ENCODE measurements at regions not wholly inside any gene's neighbourhood (a gene's known extent, or its start where the extent isn't known, plus 50 kb on each side); places are given as distances from the start of the nearest gene placed in this dataset.

- Mint-ChIP-seq H3K27me3 (ENCODE audit: low read depth in 3 of 3) (peaks cover 0 to 3% (median 2%) of the 10 kb centered on the region in 3 donors), H3K9me3 (no peaks in the 10 kb centered on the region), H3K27ac (no peak overlapping the region), H3K36me3 (no peaks in the 10 kb centered on the region), H3K4me3 (no peak overlapping the region), H3K4me1 (no peaks in the 10 kb centered on the region)
- DNase-seq = no peak
Observed at GRCh38 chr20:39518654-39519053, 556.5 kb downstream of the DHX35 start.

GRCh38 chr20:39516964-39517363, 554.8 kb downstream of the DHX35 start:
- no peaks in the 10 kb centered on the region for H3K4me1 Mint-ChIP-seq
- H3K27ac Mint-ChIP-seq = no peak overlapping the region
- H3K36me3 Mint-ChIP-seq = no peaks in the 10 kb centered on the region
- no peaks in the 10 kb centered on the region for H3K9me3 Mint-ChIP-seq
- no peak overlapping the region for H3K4me3 Mint-ChIP-seq
- H3K27me3 Mint-ChIP-seq (ENCODE audit: low read depth in 3 of 3) = peaks cover 0 to 3% (median 2%) of the 10 kb centered on the region in 3 donors
- DNase-seq = no peak

GRCh38 chr20:39504710-39505094, 542.6 kb downstream of the DHX35 start:
- H3K36me3 Mint-ChIP-seq = peaks cover 0 to 4% (median 0%) of the 10 kb centered on the region in 3 donors
- H3K27me3 Mint-ChIP-seq (ENCODE audit: low read depth in 3 of 3) = peaks cover 0 to 2% (median 0%) of the 10 kb centered on the region in 3 donors
- H3K4me1 Mint-ChIP-seq = no peaks in the 10 kb centered on the region
- no peak overlapping the region for H3K27ac Mint-ChIP-seq
- peaks cover 0 to 7% (median 0%) of the 10 kb centered on the region in 6 donors for H3K9me3 Mint-ChIP-seq
- DNase-seq = no peak
- H3K4me3 Mint-ChIP-seq = no peak overlapping the region

GRCh38 chr20:39503902-39504709, 542.0 kb downstream of the DHX35 start:
- H3K27me3 Mint-ChIP-seq (ENCODE audit: low read depth in 3 of 3) = no peaks in the 10 kb centered on the region
- H3K27ac Mint-ChIP-seq = no peak overlapping the region
- H3K9me3 Mint-ChIP-seq = peaks cover 0 to 5% (median 0%) of the 10 kb centered on the region in 6 donors
- no peak for DNase-seq
- H3K4me3 Mint-ChIP-seq = no peak overlapping the region
- no peaks in the 10 kb centered on the region for H3K4me1 Mint-ChIP-seq
- peaks cover 0 to 4% (median 0%) of the 10 kb centered on the region in 3 donors for H3K36me3 Mint-ChIP-seq

- H3K4me1 Mint-ChIP-seq = no peaks in the 10 kb centered on the region
- H3K36me3 Mint-ChIP-seq = peaks cover 0 to 19% (median 7%) of the 10 kb centered on the region in 3 donors
- no peak overlapping the region for H3K27ac Mint-ChIP-seq
- peaks cover 0 to 14% (median 4%) of the 10 kb centered on the region in 6 donors for H3K9me3 Mint-ChIP-seq
- H3K4me3 Mint-ChIP-seq = no peak overlapping the region
- DNase-seq = no peak
- peaks cover under 1 to 7% (median 2%) of the 10 kb centered on the region in 3 donors for H3K27me3 Mint-ChIP-seq (ENCODE audit: low read depth in 3 of 3)
Observed at GRCh38 chr20:39492223-39492797, 530.2 kb downstream of the DHX35 start.

GRCh38 chr20:39491711-39492110, 529.6 kb downstream of the DHX35 start:
- H3K36me3 Mint-ChIP-seq = peaks cover 0 to 19% (median 7%) of the 10 kb centered on the region in 3 donors
- no peaks in the 10 kb centered on the region for H3K4me1 Mint-ChIP-seq
- H3K27ac Mint-ChIP-seq = no peak overlapping the region
- peaks cover 0 to 7% (median 2%) of the 10 kb centered on the region in 3 donors for H3K27me3 Mint-ChIP-seq (ENCODE audit: low read depth in 3 of 3)
- no peak for DNase-seq
- H3K9me3 Mint-ChIP-seq = peaks cover 0 to 14% (median 4%) of the 10 kb centered on the region in 6 donors
- no peak overlapping the region for H3K4me3 Mint-ChIP-seq

GRCh38 chr20:39489986-39490560, 527.9 kb downstream of the DHX35 start:
- peaks cover 0 to 7% (median 2%) of the 10 kb centered on the region in 3 donors for H3K27me3 Mint-ChIP-seq (ENCODE audit: low read depth in 3 of 3)
- peaks cover 0 to 14% (median 3%) of the 10 kb centered on the region in 6 donors for H3K9me3 Mint-ChIP-seq
- H3K27ac Mint-ChIP-seq = no peak overlapping the region
- no peaks in the 10 kb centered on the region for H3K4me1 Mint-ChIP-seq
- H3K36me3 Mint-ChIP-seq = peaks cover 0 to 19% (median 4%) of the 10 kb centered on the region in 3 donors
- no peak overlapping the region for H3K4me3 Mint-ChIP-seq
- DNase-seq = no peak

GRCh38 chr20:39480276-39481043, 518.3 kb downstream of the DHX35 start:
- no peak overlapping the region for H3K27ac Mint-ChIP-seq

GRCh38 chr20:39479196-39479810, 517.2 kb downstream of the DHX35 start:
- Mint-ChIP-seq H3K27me3 (ENCODE audit: low read depth in 3 of 3) (peaks cover 0 to 3% (median 0%) of the 10 kb centered on the region in 3 donors), H3K4me1 (no peaks in the 10 kb centered on the region), H3K4me3 (no peak overlapping the region), H3K36me3 (no peaks in the 10 kb centered on the region), H3K9me3 (peaks cover 0 to 4% (median 0%) of the 10 kb centered on the region in 6 donors), H3K27ac (no peak overlapping the region)
- no peak for DNase-seq

More at GRCh38 chr20:39480276-39481043, 518.3 kb downstream of the DHX35 start:
- H3K9me3 Mint-ChIP-seq = peaks cover 0 to 4% (median 0%) of the 10 kb centered on the region in 6 donors
- H3K36me3 Mint-ChIP-seq = no peaks in the 10 kb centered on the region
- no peak overlapping the region for H3K4me3 Mint-ChIP-seq
- H3K4me1 Mint-ChIP-seq = no peaks in the 10 kb centered on the region
- H3K27me3 Mint-ChIP-seq (ENCODE audit: low read depth in 3 of 3) = peaks cover 0 to 3% (median 0%) of the 10 kb centered on the region in 3 donors
- DNase-seq = no peak

GRCh38 chr20:39474879-39475278, 512.7 kb downstream of the DHX35 start:
- no peak overlapping the region for H3K4me3 Mint-ChIP-seq
- DNase-seq = no peak
- H3K27ac Mint-ChIP-seq = no peak overlapping the region
- H3K9me3 Mint-ChIP-seq = peaks cover 0 to 5% (median 0%) of the 10 kb centered on the region in 6 donors
- H3K4me1 Mint-ChIP-seq = no peaks in the 10 kb centered on the region
- H3K27me3 Mint-ChIP-seq (ENCODE audit: low read depth in 3 of 3) = no peaks in the 10 kb centered on the region
- no peaks in the 10 kb centered on the region for H3K36me3 Mint-ChIP-seq

GRCh38 chr20:39473536-39473935, 511.4 kb downstream of the DHX35 start:
- peaks cover 0 to 5% (median 0%) of the 10 kb centered on the region in 6 donors for H3K9me3 Mint-ChIP-seq
- no peaks in the 10 kb centered on the region for H3K36me3 Mint-ChIP-seq
- H3K4me1 Mint-ChIP-seq = no peaks in the 10 kb centered on the region
- DNase-seq = no peak
- H3K27ac Mint-ChIP-seq = no peak overlapping the region
- H3K27me3 Mint-ChIP-seq (ENCODE audit: low read depth in 3 of 3) = no peaks in the 10 kb centered on the region
- H3K4me3 Mint-ChIP-seq = no peak overlapping the region

GRCh38 chr20:39468703-39469102, 506.6 kb downstream of the DHX35 start:
- peaks cover 0 to 2% (median 0%) of the 10 kb centered on the region in 3 donors for H3K27me3 Mint-ChIP-seq (ENCODE audit: low read depth in 3 of 3)
- peaks cover 0 to 5% (median 0%) of the 10 kb centered on the region in 6 donors for H3K9me3 Mint-ChIP-seq
- H3K4me1 Mint-ChIP-seq = no peaks in the 10 kb centered on the region
- no peaks in the 10 kb centered on the region for H3K36me3 Mint-ChIP-seq
- no peak overlapping the region for H3K27ac Mint-ChIP-seq
- no peak for DNase-seq
- H3K4me3 Mint-ChIP-seq = no peak overlapping the region

- peaks cover 0 to 2% (median 0%) of the 10 kb centered on the region in 3 donors for H3K27me3 Mint-ChIP-seq (ENCODE audit: low read depth in 3 of 3)
- H3K9me3 Mint-ChIP-seq = no peaks in the 10 kb centered on the region
- DNase-seq = no peak
- peaks cover 0 to 3% (median 0%) of the 10 kb centered on the region in 3 donors for H3K36me3 Mint-ChIP-seq
- H3K4me3 Mint-ChIP-seq = no peak overlapping the region
- H3K4me1 Mint-ChIP-seq = no peaks in the 10 kb centered on the region
- H3K27ac Mint-ChIP-seq = no peak overlapping the region
Observed at GRCh38 chr20:39464238-39464637, 502.1 kb downstream of the DHX35 start.
